GM18873 (cell line): ENCODE measurements at regions not wholly inside any gene's neighbourhood (a gene's known extent, or its start where the extent isn't known, plus 50 kb on each side); places are given as distances from the start of the nearest gene placed in this dataset.

Experiments used
- ATAC-seq: cut with Tn5 transposase; IDR thresholded peaks from one replicate; pipeline ENCODE4 v1.9.1; 2021; ENCODE audit warnings: mild to moderate bottlenecking, moderate library complexity, moderate number of reproducible peaks; ENCODE audit not compliant: unreplicated experiment, low FRiP score

- ATAC-seq: no peak
Measured at GRCh38 chr16:76612497-76612896, 335.3 kb downstream of the CNTNAP4 start.

GRCh38 chr16:76614269-76614668, 337.1 kb downstream of the CNTNAP4 start:
- ATAC-seq: no peak

- no peak for ATAC-seq
Measured at GRCh38 chr16:76622876-76623275, 345.7 kb downstream of the CNTNAP4 start.

GRCh38 chr16:76634847-76635697, 357.9 kb downstream of the CNTNAP4 start:
- no peak for ATAC-seq

GRCh38 chr16:76639685-76640289, 362.6 kb downstream of the CNTNAP4 start:
- ATAC-seq: no peak

- ATAC-seq: no peak
Measured at GRCh38 chr16:76650582-76650981, 373.4 kb downstream of the CNTNAP4 start.

GRCh38 chr16:76653390-76654026, 376.3 kb downstream of the CNTNAP4 start:
- ATAC-seq: no peak

GRCh38 chr16:76654088-76654820, 377.1 kb downstream of the CNTNAP4 start:
- ATAC-seq: no peak

GRCh38 chr16:76656994-76657393, 379.8 kb downstream of the CNTNAP4 start:
- ATAC-seq: no peak

- ATAC-seq: no peak
Measured at GRCh38 chr16:76661691-76662235, 384.6 kb downstream of the CNTNAP4 start.

GRCh38 chr16:76665571-76666275, 388.5 kb downstream of the CNTNAP4 start:
- ATAC-seq: no peak

GRCh38 chr16:76668207-76668725, 391.1 kb downstream of the CNTNAP4 start:
- no peak for ATAC-seq

GRCh38 chr16:76669288-76669687, 392.1 kb downstream of the CNTNAP4 start:
- no peak for ATAC-seq

GRCh38 chr16:76670125-76670857, 393.1 kb downstream of the CNTNAP4 start:
- no peak for ATAC-seq

- no peak for ATAC-seq
Measured at GRCh38 chr16:76676356-76676755, 399.2 kb downstream of the CNTNAP4 start.

GRCh38 chr16:76681296-76681695, 404.1 kb downstream of the CNTNAP4 start:
- ATAC-seq: no peak

GRCh38 chr16:76683051-76683450, 405.9 kb downstream of the CNTNAP4 start:
- ATAC-seq: no peak

GRCh38 chr16:76696876-76697275, 419.7 kb downstream of the CNTNAP4 start:
- ATAC-seq: no peak

- ATAC-seq: no peak
Measured at GRCh38 chr16:76705892-76706291, 428.7 kb downstream of the CNTNAP4 start.
